HepG2 (cell line): ENCODE measurements at regions not wholly inside any gene's neighbourhood (a gene's known extent, or its start where the extent isn't known, plus 50 kb on each side); places are given as distances from the start of the nearest gene placed in this dataset.

ENCODE experiments used
- ATAC-seq: fragments of 200-7000 bp; cut with Tn5 transposase; 3 replicates; pipeline ENCODE4 v1.9.1; 2020; ENCODE audit warnings: mild to moderate bottlenecking, moderate library complexity
- BruUV-seq: library from RNA; stranded (reverse); fragments of 400-500 nt; replicated peaks from 2 replicates; lab custom pipeline; 2021; lab: Mats Ljungman, UMichigan
- CTCF ChIA-PET: fragments of 300-600 bp; formaldehyde crosslinking; extraction: SDS; loops from one replicate; lab custom pipeline; 2021; ENCODE audit warnings: low total read pairs, inconsistent platforms, low intra/inter-chr PET ratio; lab: Yijun Ruan, JAX
- POLR2A ChIA-PET: fragments of 350-600 bp; sonication (Branson Sonifier 250); formaldehyde crosslinking; loops from one replicate; lab custom pipeline; 2020; ENCODE audit warnings: antibody characterized with exemption, inconsistent platforms; lab: Yijun Ruan, JAX
- DNase-seq: peaks from one replicate; pipeline ENCODE4 v3.0.0-alpha.2; 2015; ENCODE audit warnings: low spot score
- FAIRE-seq: peaks from 3 replicates; lab custom pipeline; 2011; peaks lifted over from hg19 to GRCh38; lab: Jason Lieb, UNC
- H2AFZ ChIP-seq: one replicate; pipeline ENCODE4 v1.6.1; 2011; ENCODE audit warnings: low read length, inconsistent platforms
- H3K27ac ChIP-seq: fragments of 300-600 bp; 3 replicates; pipeline ENCODE4 v1.8.0; 2011; ENCODE audit warnings: mixed run types, mild to moderate bottlenecking, mixed read lengths, low read length, inconsistent platforms; ENCODE audit not compliant: insufficient read depth; ENCODE audit errors: extremely low read length
- H3K27me3 ChIP-seq, 2 experiments: fragments of 200-600 bp in 1 of 2; 2 replicates in 1 of 2; 3 replicates in 1 of 2; pipeline versions ENCODE4 v1.6.0 to v1.8.0; 2011; ENCODE audit warnings: low read length in 2 of 2, mild to moderate bottlenecking in 2 of 2, moderate library complexity in 2 of 2, inconsistent platforms in 1 of 2; ENCODE audit not compliant: insufficient read depth in 2 of 2, control insufficient read depth in 1 of 2
- H3K36me3 ChIP-seq, 2 experiments: fragments of 200-600 bp in 1 of 2; replicated peaks in 1 of 2; 2 replicates in 1 of 2; 3 replicates in 1 of 2; pipeline versions ENCODE4 v1.5.1 to v1.8.0; 2011; ENCODE audit warnings: low read length in 2 of 2, inconsistent platforms in 1 of 2; ENCODE audit not compliant: insufficient read depth in 2 of 2, control insufficient read depth in 1 of 2
- H3K4me1 ChIP-seq: 2 replicates; pipeline ENCODE4 v1.5.1; 2012; ENCODE audit warnings: low read length, inconsistent platforms; ENCODE audit not compliant: insufficient read depth
- H3K4me2 ChIP-seq: 2 replicates; pipeline ENCODE4 v1.6.0; 2011; ENCODE audit warnings: low read depth, low read length, inconsistent platforms
- H3K4me3 ChIP-seq, 3 experiments: fragments of 200-600 bp in 1 of 3; sonication (generic), shearing (Covaris generic) in 1 of 3; replicated peaks in 1 of 3; 2 replicates each; pipeline ENCODE4 v1.5.1; 2011 to 2016; ENCODE audit warnings: low read length in 3 of 3, inconsistent platforms in 2 of 3, low read depth in 2 of 3, mild to moderate bottlenecking in 2 of 3, control low read depth in 1 of 3, mixed read lengths in 1 of 3; ENCODE audit not compliant: insufficient read depth in 1 of 3
- H3K79me2 ChIP-seq: one replicate; pipeline ENCODE4 v1.6.1; 2011; ENCODE audit warnings: low read length, inconsistent platforms; ENCODE audit not compliant: insufficient read depth
- H3K9ac ChIP-seq: 2 replicates; pipeline ENCODE4 v1.6.0; 2011; ENCODE audit warnings: mild to moderate bottlenecking, low read depth, low read length, inconsistent platforms; ENCODE audit not compliant: insufficient read depth
- H3K9me3 ChIP-seq: 2 replicates; pipeline ENCODE4 v1.5.1; 2012; ENCODE audit warnings: mild to moderate bottlenecking, low read length
- H4K20me1 ChIP-seq: 2 replicates; pipeline ENCODE4 v1.6.0; 2011; ENCODE audit warnings: inconsistent platforms, mild to moderate bottlenecking, low read length, moderate library complexity; ENCODE audit not compliant: insufficient read depth
- FOSL2 ChIP-seq: sonication (generic); formaldehyde crosslinking; IDR thresholded peaks from 2 replicates; pipeline ENCODE4 v1.4.0; 2020; ENCODE audit warnings: missing genetic modification reagents
- KDM6A ChIP-seq: IDR thresholded peaks from 2 replicates; pipeline ENCODE4 v1.6.1; 2016; ENCODE audit warnings: low read depth
- MAFF ChIP-seq: IDR thresholded peaks from 2 replicates; pipeline ENCODE4 v1.6.1; 2011; ENCODE audit warnings: low read depth, low read length, improper control_type of control experiment
- MAFK ChIP-seq, 2 experiments: IDR thresholded peaks in 1 of 2; conservative IDR thresholded peaks in 1 of 2; 2 replicates each; pipeline ENCODE4 v1.6.1; 2011; ENCODE audit warnings: improper control_type of control experiment in 2 of 2, low read length in 2 of 2
- SAP130 ChIP-seq: IDR thresholded peaks from 2 replicates; pipeline ENCODE4 v1.6.1; 2016; ENCODE audit warnings: low read depth
- STAG1 ChIP-seq: sonication (generic); formaldehyde crosslinking; IDR thresholded peaks from 2 replicates; pipeline ENCODE4 v1.4.0; 2020; ENCODE audit warnings: missing genetic modification reagents
- TEAD3 ChIP-seq: optimal IDR thresholded peaks from 2 replicates; pipeline ENCODE3; 2016; ENCODE audit warnings: borderline replicate concordance
- ZNF503 ChIP-seq: sonication (generic); formaldehyde crosslinking; IDR thresholded peaks from 2 replicates; pipeline ENCODE4 v1.4.0; 2020; ENCODE audit warnings: missing genetic modification reagents
- ZNF644 ChIP-seq: IDR thresholded peaks from 2 replicates; pipeline ENCODE4 v1.6.1; 2016; ENCODE audit warnings: low read depth
- ZNF672 ChIP-seq: sonication (generic); formaldehyde crosslinking; IDR thresholded peaks from 2 replicates; pipeline ENCODE4 v1.8.1; 2022; ENCODE audit warnings: missing genetic modification reagents
- WGBS: methylation state at CpG from one replicate; pipeline ENCODE4 v1.1.6; 2017; ENCODE audit warnings: low lambda C conversion rate; 5-methylcytosine and 5-hydroxymethylcytosine counted together
- in situ Hi-C: cut with HindIII; loops from 2 replicates; pipeline ENCODE4 v1.10.0; 2017; ENCODE audit warnings: low pct_unique_long_range_greater_than_20kb; ENCODE audit not compliant: extremely low pct_ligation_motif_present
- intact Hi-C: fragments of 100-400 bp; cut with micrococcal nuclease; formaldehyde crosslinking; loops from one replicate; pipeline ENCODE4 v1.10.0; 2022; ENCODE audit not compliant: unreplicated experiment
- TF ChIP-seq, protein P1 (sequence below): sonication (generic); formaldehyde crosslinking; IDR thresholded peaks from 2 replicates; pipeline ENCODE4 v1.5.0; 2020; ENCODE audit warnings: mild to moderate bottlenecking, missing genetic modification reagents, moderate library complexity

DNA sequence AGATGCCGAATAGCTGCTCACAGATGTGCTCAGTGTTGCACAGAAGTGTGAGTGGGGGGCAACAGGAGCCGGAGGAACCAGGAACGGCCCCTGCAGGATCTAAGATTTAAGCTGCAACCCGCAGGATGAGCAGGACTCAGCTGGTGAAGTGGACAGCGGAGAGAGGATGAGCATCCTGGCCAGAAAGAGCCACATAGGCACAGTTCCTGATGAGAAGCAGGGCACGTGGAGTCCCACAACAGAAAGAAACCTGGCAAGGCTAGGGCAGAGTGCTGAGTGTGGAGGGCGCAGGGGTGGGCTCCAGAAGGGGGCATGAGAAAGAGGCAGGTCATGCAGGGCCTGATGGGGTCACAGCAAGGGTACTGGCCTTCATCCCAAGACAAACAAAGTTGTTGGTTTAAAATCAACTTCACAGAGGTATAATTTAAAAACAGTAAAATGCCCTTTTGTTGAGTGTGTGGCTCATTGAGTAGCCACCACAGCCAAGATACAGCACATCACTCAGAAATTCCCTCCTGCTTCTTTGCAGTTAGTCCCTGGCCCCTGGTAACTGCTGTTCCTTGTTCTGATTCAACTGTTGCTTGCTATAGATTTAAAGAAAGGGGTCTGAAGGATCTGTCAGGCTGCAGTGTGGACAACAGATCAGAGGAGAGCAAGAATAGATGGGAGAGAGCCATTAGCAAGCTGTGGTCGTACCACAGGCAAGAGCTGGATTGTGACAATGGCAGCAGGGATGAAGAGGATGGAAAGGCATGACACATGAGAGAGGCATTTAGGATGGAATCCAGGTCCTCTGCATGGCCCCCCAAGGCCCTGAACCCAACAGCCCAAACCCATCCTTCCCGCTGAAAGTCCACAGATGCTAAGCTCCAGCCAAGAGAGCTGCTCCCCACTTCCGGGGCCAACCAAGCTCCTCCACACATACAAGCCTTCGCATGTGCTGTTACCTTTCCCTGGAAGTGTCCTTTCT is 53.1 kb upstream of the OSBPL3 start:
- Histone ChIP-seq H3K4me1 (peaks cover 60% of the 10 kb centered on the region), H3K79me2 (no peaks in the 10 kb centered on the region), H3K4me3 (no peak overlapping the region), H3K9me3 (0 out of 2 replicates have a peak, but pooled peaks cover 4% of the 10 kb centered on the region), H2AFZ (no peak overlapping the region), H4K20me1 (no peaks in the 10 kb centered on the region), H3K27me3 (no peaks in the 10 kb centered on the region), H3K9ac (no peak overlapping the region), H3K36me3 (no peaks in the 10 kb centered on the region), H3K4me2 (peak overlapping the region; percentile 43), H3K27ac (no peak overlapping the region)
- in situ Hi-C loops, result no loop called here
- FAIRE-seq (no peak), ATAC-seq (peak; percentile 31; the same call in 2 of the 3 replicates), DNase-seq (no peak)
- CTCF ChIA-PET, result no interaction called here
- TF ChIP-seq TEAD3 (CRISPR knock-in tag), result peak; percentile 20
- no peak for TF ChIP-seq ZNF503 (CRISPR knock-in tag)
- TF ChIP-seq FOSL2, result peak; percentile 46
- BruUV-seq, result no TSS peak
- 38% methylated on average over 11 of the region's 11 CpGs for WGBS
- intact Hi-C loops, result no loop called here
- POLR2A ChIA-PET, result interaction anchor here (1.2 kb wide), 1 partner anchor 92 kb away, joined by 4 read pairs; the partner anchor contains the start of gene CYCS

GRCh38 chr7:25031432-25031831 is 51.5 kb upstream of the OSBPL3 start:
- TF ChIP-seq STAG1 (CRISPR knock-in tag) (peak; percentile 43), FOSL2 (peak; percentile 36), MAFK (conservative IDR thresholded peaks at IDR 0.05 in 1 of 2, IDR thresholded peaks at IDR 0.05 in 1 of 2; ENCODE audit: low read length in 2 of 2) (peak in 1 of 2 experiments; percentile 29; a peak in 1 of 4 replicates), SAP130 (CRISPR knock-in tag) (0 out of 2 replicates have a peak, but pooled peaks have one; percentile 28), ZNF672 (no peak), KDM6A (CRISPR knock-in tag) (no peak), MAFF (0 out of 2 replicates have a peak, but pooled peaks have one; percentile 3), ZNF644 (CRISPR knock-in tag) (peak; percentile 37; the same call in 1 of the 2 replicates)
- TF ChIP-seq, protein P1, sequence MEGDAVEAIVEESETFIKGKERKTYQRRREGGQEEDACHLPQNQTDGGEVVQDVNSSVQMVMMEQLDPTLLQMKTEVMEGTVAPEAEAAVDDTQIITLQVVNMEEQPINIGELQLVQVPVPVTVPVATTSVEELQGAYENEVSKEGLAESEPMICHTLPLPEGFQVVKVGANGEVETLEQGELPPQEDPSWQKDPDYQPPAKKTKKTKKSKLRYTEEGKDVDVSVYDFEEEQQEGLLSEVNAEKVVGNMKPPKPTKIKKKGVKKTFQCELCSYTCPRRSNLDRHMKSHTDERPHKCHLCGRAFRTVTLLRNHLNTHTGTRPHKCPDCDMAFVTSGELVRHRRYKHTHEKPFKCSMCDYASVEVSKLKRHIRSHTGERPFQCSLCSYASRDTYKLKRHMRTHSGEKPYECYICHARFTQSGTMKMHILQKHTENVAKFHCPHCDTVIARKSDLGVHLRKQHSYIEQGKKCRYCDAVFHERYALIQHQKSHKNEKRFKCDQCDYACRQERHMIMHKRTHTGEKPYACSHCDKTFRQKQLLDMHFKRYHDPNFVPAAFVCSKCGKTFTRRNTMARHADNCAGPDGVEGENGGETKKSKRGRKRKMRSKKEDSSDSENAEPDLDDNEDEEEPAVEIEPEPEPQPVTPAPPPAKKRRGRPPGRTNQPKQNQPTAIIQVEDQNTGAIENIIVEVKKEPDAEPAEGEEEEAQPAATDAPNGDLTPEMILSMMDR (CRISPR knock-in tag), result peak; percentile 57
- intact Hi-C loops, result no loop called here
- peaks cover 63% of the 10 kb centered on the region for H3K4me1 ChIP-seq
- no peak overlapping the region for H3K27ac ChIP-seq
- ATAC-seq, result peak; percentile 76
- H3K9me3 ChIP-seq, result 0 out of 2 replicates have a peak, but pooled peaks cover 4% of the 10 kb centered on the region
- in situ Hi-C loops, result no loop called here
- H3K4me3 ChIP-seq, result no peak overlapping the region
- H3K27me3 ChIP-seq, result no peaks in the 10 kb centered on the region
- no peak overlapping the region for H3K9ac ChIP-seq
- H3K36me3 ChIP-seq, result no peaks in the 10 kb centered on the region
- no peak overlapping the region for H2AFZ ChIP-seq
- no peaks in the 10 kb centered on the region for H3K79me2 ChIP-seq
- no peak overlapping the region for H3K4me2 ChIP-seq
- H4K20me1 ChIP-seq, result no peaks in the 10 kb centered on the region
- CTCF ChIA-PET, result interaction anchor here (1.1 kb wide), 1 partner anchor 38 kb away, joined by 5 read pairs; no protein-coding TSS in a partner anchor
- FAIRE-seq, result peak; percentile 21
- POLR2A ChIA-PET, result no interaction called here
- WGBS, result 90% methylated on average over 1 of the region's 1 CpG
- DNase-seq, result peak; percentile 42
- no TSS peak for BruUV-seq
